Glutamatergic neuron (in vitro differentiated cells): ENCODE measurements at regions not wholly inside any gene's neighbourhood (a gene's known extent, or its start where the extent isn't known, plus 50 kb on each side); places are given as distances from the start of the nearest gene placed in this dataset.

Source experiments
- DNase-seq: peaks from one replicate; pipeline ENCODE4 v3.0.0; 2022
- H3K27ac Mint-ChIP-seq: one replicate; pipeline ENCODE4 v1.8.0; 2020; ENCODE audit warnings: mild to moderate bottlenecking, mixed read lengths, inconsistent platforms; ENCODE audit not compliant: unreplicated experiment
- H3K27me3 Mint-ChIP-seq: one replicate; pipeline ENCODE4 v1.8.0; 2020; ENCODE audit warnings: mild to moderate bottlenecking, moderate library complexity, mixed read lengths, inconsistent platforms; ENCODE audit not compliant: unreplicated experiment
- H3K36me3 Mint-ChIP-seq: one replicate; pipeline ENCODE4 v1.8.0; 2020; ENCODE audit warnings: mild to moderate bottlenecking, mixed read lengths, inconsistent platforms; ENCODE audit not compliant: unreplicated experiment
- H3K4me1 Mint-ChIP-seq: one replicate; pipeline ENCODE4 v1.8.0; 2020; ENCODE audit warnings: mild to moderate bottlenecking, low read depth, mixed read lengths, inconsistent platforms; ENCODE audit not compliant: unreplicated experiment
- H3K4me3 Mint-ChIP-seq: one replicate; pipeline ENCODE4 v1.8.0; 2020; ENCODE audit warnings: mild to moderate bottlenecking, mixed read lengths, inconsistent platforms; ENCODE audit not compliant: unreplicated experiment
- H3K9me3 Mint-ChIP-seq: one replicate; pipeline ENCODE4 v1.8.0; 2020; ENCODE audit warnings: mild to moderate bottlenecking, moderate library complexity, mixed read lengths, inconsistent platforms; ENCODE audit not compliant: unreplicated experiment
- TF ChIP-seq, protein P1 (sequence below): fragments of 200-600 bp; sonication (generic); IDR thresholded peaks from one replicate; pipeline ENCODE4 v1.5.0; 2021; ENCODE audit not compliant: partially characterized antibody, unreplicated experiment

GRCh38 chr12:125824276-125824675 lies 759.0 kb downstream of the AACS start:
- H3K4me3 Mint-ChIP-seq = no peak overlapping the region
- H3K27me3 Mint-ChIP-seq = no peaks in the 10 kb centered on the region
- TF ChIP-seq, protein P1, sequence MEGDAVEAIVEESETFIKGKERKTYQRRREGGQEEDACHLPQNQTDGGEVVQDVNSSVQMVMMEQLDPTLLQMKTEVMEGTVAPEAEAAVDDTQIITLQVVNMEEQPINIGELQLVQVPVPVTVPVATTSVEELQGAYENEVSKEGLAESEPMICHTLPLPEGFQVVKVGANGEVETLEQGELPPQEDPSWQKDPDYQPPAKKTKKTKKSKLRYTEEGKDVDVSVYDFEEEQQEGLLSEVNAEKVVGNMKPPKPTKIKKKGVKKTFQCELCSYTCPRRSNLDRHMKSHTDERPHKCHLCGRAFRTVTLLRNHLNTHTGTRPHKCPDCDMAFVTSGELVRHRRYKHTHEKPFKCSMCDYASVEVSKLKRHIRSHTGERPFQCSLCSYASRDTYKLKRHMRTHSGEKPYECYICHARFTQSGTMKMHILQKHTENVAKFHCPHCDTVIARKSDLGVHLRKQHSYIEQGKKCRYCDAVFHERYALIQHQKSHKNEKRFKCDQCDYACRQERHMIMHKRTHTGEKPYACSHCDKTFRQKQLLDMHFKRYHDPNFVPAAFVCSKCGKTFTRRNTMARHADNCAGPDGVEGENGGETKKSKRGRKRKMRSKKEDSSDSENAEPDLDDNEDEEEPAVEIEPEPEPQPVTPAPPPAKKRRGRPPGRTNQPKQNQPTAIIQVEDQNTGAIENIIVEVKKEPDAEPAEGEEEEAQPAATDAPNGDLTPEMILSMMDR = no peak
- peaks cover 6% of the 10 kb centered on the region for H3K36me3 Mint-ChIP-seq
- peaks cover 7% of the 10 kb centered on the region for H3K9me3 Mint-ChIP-seq
- H3K4me1 Mint-ChIP-seq = no peaks in the 10 kb centered on the region
- no peak for DNase-seq
- H3K27ac Mint-ChIP-seq = no peak overlapping the region

DNA sequence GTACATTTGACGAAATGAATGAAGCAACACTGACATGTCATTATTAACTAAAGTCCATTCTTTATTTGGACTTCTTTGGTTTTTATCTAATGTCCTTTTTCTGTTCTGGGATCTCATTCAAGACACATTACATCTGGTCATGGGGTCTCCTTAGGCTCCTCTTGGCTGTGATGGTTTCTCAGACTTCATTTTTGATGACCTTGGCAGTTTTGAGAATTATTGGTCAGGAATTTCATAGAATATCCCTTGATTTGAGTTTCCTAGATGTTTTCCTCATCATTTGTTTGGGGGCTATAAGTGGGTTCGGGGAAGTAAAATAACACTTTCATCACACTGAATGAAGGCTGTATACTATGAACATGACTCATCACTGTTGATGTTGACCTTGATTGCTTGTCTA lies 770.6 kb downstream of the AACS start:
- no peak for DNase-seq
- Mint-ChIP-seq H3K9me3 (peaks cover 2% of the 10 kb centered on the region), H3K4me1 (no peaks in the 10 kb centered on the region), H3K36me3 (no peaks in the 10 kb centered on the region), H3K27me3 (no peaks in the 10 kb centered on the region), H3K27ac (no peak overlapping the region), H3K4me3 (no peak overlapping the region)
- TF ChIP-seq, protein P1 = no peak

DNA sequence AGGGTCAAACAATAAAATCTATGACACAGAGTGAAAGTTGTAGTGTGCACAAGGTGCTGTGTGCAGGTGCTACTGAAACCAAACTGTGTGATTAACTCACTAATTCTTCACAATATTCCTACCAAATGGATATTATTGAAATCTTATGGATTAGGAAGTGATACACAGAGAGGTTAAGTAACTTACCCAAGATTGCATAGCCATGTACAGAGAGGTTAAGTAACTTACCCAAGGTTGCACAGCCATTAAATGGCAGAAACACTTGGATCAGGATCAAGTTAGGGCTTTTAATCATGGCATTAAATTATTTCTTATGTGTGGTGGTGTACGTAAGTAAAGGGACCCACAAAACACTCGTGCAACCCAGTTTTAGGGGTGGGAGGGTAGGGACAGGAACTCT lies 771.4 kb downstream of the AACS start:
- H3K4me3 Mint-ChIP-seq = no peak overlapping the region
- DNase-seq = no peak
- no peaks in the 10 kb centered on the region for H3K27me3 Mint-ChIP-seq
- no peaks in the 10 kb centered on the region for H3K36me3 Mint-ChIP-seq
- no peaks in the 10 kb centered on the region for H3K4me1 Mint-ChIP-seq
- H3K9me3 Mint-ChIP-seq = peaks cover 2% of the 10 kb centered on the region
- H3K27ac Mint-ChIP-seq = no peak overlapping the region
- TF ChIP-seq, protein P1 = no peak

GRCh38 chr12:125841332-125841731 lies 776.1 kb downstream of the AACS start:
- no peaks in the 10 kb centered on the region for H3K27me3 Mint-ChIP-seq
- H3K36me3 Mint-ChIP-seq = no peaks in the 10 kb centered on the region
- no peak overlapping the region for H3K27ac Mint-ChIP-seq
- no peaks in the 10 kb centered on the region for H3K4me1 Mint-ChIP-seq
- DNase-seq = no peak
- H3K9me3 Mint-ChIP-seq = no peaks in the 10 kb centered on the region
- no peak overlapping the region for H3K4me3 Mint-ChIP-seq
- TF ChIP-seq, protein P1 = no peak

DNA sequence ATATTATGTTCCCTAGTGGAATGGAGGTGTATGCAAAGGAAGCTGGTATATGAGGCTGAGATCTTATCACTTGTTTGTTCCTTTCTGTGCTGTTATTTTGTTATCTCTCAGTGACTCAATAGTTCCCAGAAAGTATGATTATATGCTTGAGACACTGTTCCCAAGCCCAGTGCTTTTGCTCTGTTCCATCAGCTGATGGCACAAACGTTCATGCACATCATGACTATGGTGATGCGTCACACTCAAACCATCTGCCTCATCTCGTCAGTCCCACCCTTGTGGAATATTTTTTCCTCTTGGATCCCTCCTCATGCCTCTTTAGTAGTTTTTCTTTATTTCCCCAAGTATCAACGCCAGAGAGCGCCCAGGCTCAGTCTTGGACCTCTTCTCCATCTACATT lies 786.9 kb downstream of the AACS start:
- H3K36me3 Mint-ChIP-seq = no peaks in the 10 kb centered on the region
- TF ChIP-seq, protein P1 = no peak
- no peak overlapping the region for H3K4me3 Mint-ChIP-seq
- H3K27ac Mint-ChIP-seq = no peak overlapping the region
- peaks cover 2% of the 10 kb centered on the region for H3K9me3 Mint-ChIP-seq
- no peaks in the 10 kb centered on the region for H3K27me3 Mint-ChIP-seq
- no peak for DNase-seq
- no peaks in the 10 kb centered on the region for H3K4me1 Mint-ChIP-seq
